Tibial nerve (tissue), 4 donors: ENCODE measurements at regions not wholly inside any gene's neighbourhood (a gene's known extent, or its start where the extent isn't known, plus 50 kb on each side); places are given as distances from the start of the nearest gene placed in this dataset.

Experiments
- CTCF ChIP-seq, 5 experiments: fragments of 200-600 bp in 3 of 5; fragments of 450-650 bp in 2 of 5; sonication (generic) in 3 of 5; IDR thresholded peaks; one replicate each; pipeline ENCODE4 v1.5.1; 2016 to 2019; ENCODE audit warnings: antibody characterized with exemption in 5 of 5, mild to moderate bottlenecking in 3 of 5, moderate library complexity in 2 of 5
- EP300 ChIP-seq, 2 donors: sonication (generic); formaldehyde crosslinking; IDR thresholded peaks; one replicate each; pipeline ENCODE4 v1.6.1; 2017; ENCODE audit warnings: antibody characterized with exemption in 2 of 2, mild to moderate bottlenecking in 1 of 2

- TF ChIP-seq CTCF (IDR thresholded peaks at IDR 0.05) (no peak), EP300 (IDR thresholded peaks at IDR 0.05) (no peak)
Observed at GRCh38 chr14:103230658-103231334, 103.2 kb upstream of the EIF5 start.
